GM18511 (cell line): ENCODE measurements at regions not wholly inside any gene's neighbourhood (a gene's known extent, or its start where the extent isn't known, plus 50 kb on each side); places are given as distances from the start of the nearest gene placed in this dataset.

ENCODE experiments used
- ATAC-seq: cut with Tn5 transposase; IDR thresholded peaks from one replicate; pipeline ENCODE4 v1.9.1; 2021; ENCODE audit warnings: mild to moderate bottlenecking, moderate library complexity; ENCODE audit not compliant: unreplicated experiment

- ATAC-seq, result no peak
Observed at GRCh38 chr4:124276461-124276860, 436.1 kb downstream of the ANKRD50 start.

- no peak for ATAC-seq
Observed at GRCh38 chr4:124277691-124278090, 434.8 kb downstream of the ANKRD50 start.

DNA sequence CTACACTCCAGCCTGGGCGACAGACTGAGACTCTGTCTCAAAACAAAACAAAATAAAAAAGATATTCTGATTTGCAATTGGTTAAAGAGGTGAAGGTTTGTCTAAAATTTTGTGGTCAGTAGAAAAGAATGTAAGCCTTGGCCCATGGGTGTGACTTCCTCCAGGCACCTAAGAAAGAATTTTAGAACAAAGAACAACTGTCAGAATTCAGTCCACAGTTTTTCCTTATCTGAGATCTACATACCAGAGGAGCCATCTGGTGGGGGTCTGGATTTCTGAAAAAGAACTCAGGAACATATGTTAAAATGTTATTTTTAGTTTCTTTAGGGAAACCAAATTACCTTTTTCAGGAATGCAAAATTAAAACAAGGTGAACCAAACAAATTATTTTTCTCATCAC lies 434.1 kb downstream of the ANKRD50 start:
- no peak for ATAC-seq

DNA sequence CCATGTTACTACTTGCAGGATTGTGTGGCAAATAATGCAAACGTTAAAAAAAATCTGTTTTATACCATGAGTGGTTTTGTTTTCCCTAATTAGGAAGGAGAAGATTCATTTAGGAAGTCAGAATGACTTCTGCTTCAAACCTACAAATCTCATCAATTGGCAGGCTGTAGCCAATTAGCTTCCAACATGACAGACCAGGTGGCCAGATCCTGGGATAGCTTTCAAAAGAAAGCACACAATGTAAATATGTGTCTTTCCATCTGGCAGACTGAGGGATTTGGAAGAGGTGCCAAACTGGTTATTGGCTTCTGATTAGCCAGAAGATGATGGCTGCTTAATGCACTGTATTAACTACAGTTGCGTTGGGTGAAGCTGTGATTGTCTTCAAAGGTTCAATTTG lies 432.8 kb downstream of the ANKRD50 start:
- ATAC-seq, result no peak

- no peak for ATAC-seq
Observed at GRCh38 chr4:124282301-124282898, 430.1 kb downstream of the ANKRD50 start.

GRCh38 chr4:124288706-124289486 lies 423.6 kb downstream of the ANKRD50 start:
- no peak for ATAC-seq

GRCh38 chr4:124290678-124291077 lies 421.9 kb downstream of the ANKRD50 start:
- ATAC-seq, result no peak

DNA sequence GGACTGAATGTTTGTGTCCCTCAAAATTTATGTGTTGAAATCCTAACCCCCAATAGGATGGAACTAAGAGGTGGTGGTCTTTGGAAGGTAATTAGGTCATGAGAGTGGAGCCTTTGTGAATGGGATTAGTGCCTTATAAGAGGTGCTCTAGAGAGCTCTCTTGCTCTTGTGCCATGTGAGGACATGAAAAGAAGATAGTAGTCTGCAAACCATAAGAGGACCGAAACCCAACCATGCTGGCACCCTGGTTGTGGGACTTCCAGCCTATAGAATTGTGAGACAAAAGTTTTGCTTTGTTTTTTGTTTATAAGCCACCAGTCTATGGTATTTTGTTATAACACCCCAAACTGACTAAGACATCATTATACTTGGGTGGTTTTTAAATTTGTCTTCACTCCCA lies 417.1 kb downstream of the ANKRD50 start:
- ATAC-seq, result no peak

GRCh38 chr4:124304941-124305340 lies 407.6 kb downstream of the ANKRD50 start:
- ATAC-seq, result no peak

DNA sequence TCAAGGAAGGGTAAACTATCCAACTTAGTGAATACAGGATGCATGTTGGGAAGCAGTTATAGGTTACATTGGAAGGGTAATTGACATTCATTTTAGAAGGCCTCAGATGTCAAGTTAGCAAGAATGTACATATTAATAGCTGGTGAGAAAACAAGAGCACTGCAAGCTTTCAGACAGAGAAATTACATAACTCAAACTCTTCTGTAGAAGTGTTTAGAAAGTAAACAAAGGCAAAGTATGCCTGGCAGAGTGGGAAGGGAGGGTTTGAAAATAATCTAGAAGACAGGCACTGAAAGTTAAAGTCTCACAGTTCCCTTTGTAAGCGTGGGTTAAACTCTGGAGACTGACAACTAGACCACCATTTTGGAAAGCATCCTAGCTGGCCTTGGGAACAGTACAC lies 406.2 kb downstream of the ANKRD50 start:
- ATAC-seq, result no peak

- no peak for ATAC-seq
Observed at GRCh38 chr4:124307143-124307542, 405.4 kb downstream of the ANKRD50 start.

- no peak for ATAC-seq
Observed at GRCh38 chr4:124318292-124318691, 394.2 kb downstream of the ANKRD50 start.

- ATAC-seq, result no peak
Observed at GRCh38 chr4:124321364-124321763, 391.2 kb downstream of the ANKRD50 start.

- peak; percentile 64 for ATAC-seq
Observed at GRCh38 chr4:124322234-124323065, 390.1 kb downstream of the ANKRD50 start.

DNA sequence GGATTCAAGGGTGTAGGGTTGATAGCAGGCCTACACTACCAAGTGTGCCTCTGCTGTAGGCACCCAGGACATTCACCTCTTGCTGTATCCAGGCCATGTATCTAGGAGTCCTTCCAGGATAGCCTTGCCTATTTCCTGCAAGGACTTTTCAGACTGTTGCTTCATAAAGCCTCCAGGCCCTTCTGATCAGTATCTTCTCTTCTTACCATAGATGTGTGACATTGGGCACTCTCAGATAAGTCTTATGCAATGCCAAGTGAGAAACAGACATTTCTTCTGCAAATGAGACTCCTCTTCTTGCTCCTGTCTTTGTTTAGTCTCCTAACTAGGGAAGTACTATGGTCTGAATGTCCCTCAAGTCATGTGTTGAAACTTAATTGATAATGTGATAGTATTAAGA lies 386.8 kb downstream of the ANKRD50 start:
- ATAC-seq, result no peak

DNA sequence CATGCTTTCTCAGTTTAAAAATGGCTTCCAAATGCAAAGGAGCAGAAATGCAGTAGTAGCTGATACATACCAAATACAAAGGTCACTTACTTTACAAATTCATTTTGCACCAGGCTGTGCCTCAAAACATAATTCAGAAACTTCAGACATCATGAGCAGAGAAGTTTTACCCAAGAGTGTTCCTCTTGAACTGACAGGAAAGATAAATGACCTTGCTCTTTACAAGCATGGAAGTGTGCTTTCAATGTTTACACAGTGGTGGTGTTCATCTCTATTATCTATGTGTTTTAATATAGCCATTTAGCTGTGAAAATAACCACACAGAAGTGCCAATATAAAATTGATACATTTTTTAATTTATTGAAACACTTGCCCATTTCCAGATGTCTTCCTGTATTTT lies 383.4 kb downstream of the ANKRD50 start:
- ATAC-seq, result no peak

- no peak for ATAC-seq
Observed at GRCh38 chr4:124330045-124330444, 382.5 kb downstream of the ANKRD50 start.

DNA sequence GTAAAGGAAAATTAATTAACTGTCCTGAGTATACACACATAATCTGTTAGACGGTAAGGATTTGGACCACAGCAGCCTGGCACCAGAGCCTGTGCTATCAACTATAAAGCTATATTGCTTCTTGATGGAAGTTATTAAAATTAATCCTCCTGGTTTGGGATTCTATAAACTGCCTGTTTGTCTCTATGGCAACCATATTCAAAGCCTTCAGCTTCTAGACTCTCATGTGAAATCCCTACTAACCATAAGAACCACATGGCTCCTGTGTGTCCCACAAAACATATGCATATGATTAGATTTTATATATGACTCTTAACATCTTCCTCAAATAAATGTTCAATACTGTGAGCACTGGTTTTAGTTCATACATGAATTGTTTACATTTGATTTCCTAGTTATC lies 380.8 kb downstream of the ANKRD50 start:
- no peak for ATAC-seq

- ATAC-seq, result no peak
Observed at GRCh38 chr4:124333466-124333865, 379.1 kb downstream of the ANKRD50 start.

GRCh38 chr4:124334119-124334518 lies 378.4 kb downstream of the ANKRD50 start:
- ATAC-seq, result no peak

DNA sequence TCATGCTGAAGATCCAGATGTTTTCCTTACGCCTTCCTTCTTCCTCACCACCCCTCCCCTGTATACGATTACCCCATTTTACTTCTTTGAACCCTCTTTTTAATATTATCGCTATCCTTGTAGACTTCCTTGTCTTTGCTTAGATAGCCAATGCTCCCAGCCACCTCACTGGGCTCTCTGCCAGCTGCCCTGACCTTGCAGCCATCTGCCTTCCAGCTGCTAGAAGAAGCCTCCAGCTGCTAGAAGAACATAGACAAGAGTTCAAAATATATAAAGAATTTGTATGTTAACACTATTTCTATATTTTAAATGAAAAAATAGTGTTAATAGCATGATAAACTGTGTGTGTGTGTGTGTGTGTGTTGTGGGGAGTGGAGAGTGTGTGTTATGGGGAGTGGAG lies 374.7 kb downstream of the ANKRD50 start:
- ATAC-seq, result no peak

GRCh38 chr4:124343661-124344171 lies 368.8 kb downstream of the ANKRD50 start:
- ATAC-seq, result no peak
